ENCODE measurements at regions not wholly inside any gene's neighbourhood (a gene's known extent, or its start where the extent isn't known, plus 50 kb on each side); places are given as distances from the start of the nearest gene placed in this dataset.

GRCh38 chr16:86852135-86852534, 273.8 kb downstream of the FOXL1 start:
- no peak for TF ChIP-seq ZNF263 (CRISPR knock-in tag; IDR thresholded peaks at IDR 0.05; ENCODE audit: low read depth)
- TF ChIP-seq SP1 (CRISPR knock-in tag; conservative IDR thresholded peaks at IDR 0.05): no peak
